SK-N-SH treated with all-trans-retinoic acid at 6 μM for 48 hours (cell line): ENCODE measurements at regions not wholly inside any gene's neighbourhood (a gene's known extent, or its start where the extent isn't known, plus 50 kb on each side); places are given as distances from the start of the nearest gene placed in this dataset.

Source experiments
- ATAC-seq: fragments of 200-7000 bp; cut with Tn5 transposase; 3 replicates; pipeline ENCODE4 v1.9.1; 2020; ENCODE audit warnings: mild to moderate bottlenecking, moderate library complexity
- ARNTL ChIP-seq: fragments of 450-650 bp; formaldehyde crosslinking; IDR thresholded peaks from 2 replicates; pipeline ENCODE4 v1.5.0; 2020; ENCODE audit warnings: low read depth, mild to moderate bottlenecking, moderate library complexity, borderline replicate concordance
- CREB5 ChIP-seq: fragments of 250-450 bp; sonication (Bioruptor Pico); IDR thresholded peaks from 2 replicates; pipeline ENCODE4 v1.5.1; 2020; ENCODE audit warnings: low read depth, mild to moderate bottlenecking, moderate library complexity
- CSDC2 ChIP-seq: fragments of 250-450 bp; sonication (Bioruptor Pico); IDR thresholded peaks from 2 replicates; pipeline ENCODE4 v1.5.0; 2020; ENCODE audit warnings: mild to moderate bottlenecking, moderate library complexity
- CSRNP3 ChIP-seq: fragments of 250-450 bp; sonication (Bioruptor Pico); IDR thresholded peaks from 2 replicates; pipeline ENCODE4 v1.5.1; 2021; ENCODE audit warnings: mild to moderate bottlenecking, moderate library complexity
- ESRRG ChIP-seq: fragments of 250-450 bp; sonication (Bioruptor Pico); IDR thresholded peaks from 2 replicates; pipeline ENCODE4 v1.6.1; 2021; ENCODE audit warnings: mild to moderate bottlenecking
- GLIS3 ChIP-seq: fragments of 250-450 bp; sonication (Bioruptor Pico); IDR thresholded peaks from 2 replicates; pipeline ENCODE4 v1.5.0; 2020; ENCODE audit warnings: mild to moderate bottlenecking, moderate library complexity
- ISL1 ChIP-seq: fragments of 250-450 bp; sonication (Bioruptor Pico); IDR thresholded peaks from 2 replicates; pipeline ENCODE4 v2.1.2; 2022; ENCODE audit warnings: mild to moderate bottlenecking, moderate library complexity
- OSR1 ChIP-seq: fragments of 250-450 bp; sonication (Bioruptor Pico); IDR thresholded peaks from 2 replicates; pipeline ENCODE4 v1.8.0; 2022; ENCODE audit warnings: moderate library complexity, mild to moderate bottlenecking, inconsistent platforms
- PATZ1 ChIP-seq: fragments of 250-450 bp; sonication (Bioruptor Pico); IDR thresholded peaks from 2 replicates; pipeline ENCODE4 v1.8.0; 2020; ENCODE audit warnings: mild to moderate bottlenecking, moderate library complexity, borderline replicate concordance
- POU6F1 ChIP-seq: fragments of 250-450 bp; sonication (Bioruptor Pico); IDR thresholded peaks from 2 replicates; pipeline ENCODE4 v1.8.0; 2021; ENCODE audit warnings: low read depth, mild to moderate bottlenecking, moderate library complexity, borderline replicate concordance
- PPARA ChIP-seq: fragments of 250-450 bp; sonication (Bioruptor Pico); IDR thresholded peaks from 2 replicates; pipeline ENCODE4 v1.5.0; 2020; ENCODE audit warnings: mild to moderate bottlenecking, borderline replicate concordance
- RARB ChIP-seq: fragments of 250-450 bp; sonication (Bioruptor Pico); IDR thresholded peaks from 2 replicates; pipeline ENCODE4 v1.8.0; 2021; ENCODE audit warnings: mild to moderate bottlenecking, moderate library complexity
- SNAI2 ChIP-seq: fragments of 250-450 bp; sonication (Bioruptor Pico); IDR thresholded peaks from 2 replicates; pipeline ENCODE4 v1.5.0; 2020; ENCODE audit warnings: mild to moderate bottlenecking, moderate library complexity
- TCF4 ChIP-seq: fragments of 250-450 bp; sonication (Bioruptor Pico); IDR thresholded peaks from 2 replicates; pipeline ENCODE4 v1.8.0; 2021; ENCODE audit warnings: mild to moderate bottlenecking, moderate library complexity, borderline replicate concordance
- ZFP3 ChIP-seq: fragments of 250-450 bp; sonication (Bioruptor Pico); IDR thresholded peaks from 2 replicates; pipeline ENCODE4 v1.5.0; 2020; ENCODE audit warnings: mild to moderate bottlenecking, moderate library complexity
- ZNF565 ChIP-seq: fragments of 450-650 bp; formaldehyde crosslinking; conservative IDR thresholded peaks from 2 replicates; pipeline ENCODE4 v1.5.0; 2020; ENCODE audit warnings: low read depth, mild to moderate bottlenecking, moderate library complexity
- ZNF70 ChIP-seq: fragments of 450-650 bp; formaldehyde crosslinking; IDR thresholded peaks from 2 replicates; pipeline ENCODE4 v1.5.0; 2020; ENCODE audit warnings: mild to moderate bottlenecking, moderate library complexity
- ZNF8 ChIP-seq: fragments of 450-650 bp; formaldehyde crosslinking; IDR thresholded peaks from 2 replicates; pipeline ENCODE4 v1.5.0; 2020; ENCODE audit warnings: mild to moderate bottlenecking, moderate library complexity
- TF ChIP-seq, protein P1 (sequence below): fragments of 250-450 bp; sonication (Bioruptor Pico); IDR thresholded peaks from 2 replicates; pipeline ENCODE4 v1.5.0; 2020; ENCODE audit warnings: mild to moderate bottlenecking, moderate library complexity

- TF ChIP-seq ZNF70 (no peak), ZNF565 (CRISPR knock-in tag) (no peak), CSDC2 (CRISPR knock-in tag) (no peak), PPARA (CRISPR knock-in tag) (no peak), OSR1 (CRISPR knock-in tag) (no peak), RARB (no peak), ISL1 (CRISPR knock-in tag) (no peak), ZFP3 (no peak), POU6F1 (CRISPR knock-in tag) (no peak), GLIS3 (no peak), CSRNP3 (CRISPR knock-in tag) (no peak)
- TF ChIP-seq, protein P1, sequence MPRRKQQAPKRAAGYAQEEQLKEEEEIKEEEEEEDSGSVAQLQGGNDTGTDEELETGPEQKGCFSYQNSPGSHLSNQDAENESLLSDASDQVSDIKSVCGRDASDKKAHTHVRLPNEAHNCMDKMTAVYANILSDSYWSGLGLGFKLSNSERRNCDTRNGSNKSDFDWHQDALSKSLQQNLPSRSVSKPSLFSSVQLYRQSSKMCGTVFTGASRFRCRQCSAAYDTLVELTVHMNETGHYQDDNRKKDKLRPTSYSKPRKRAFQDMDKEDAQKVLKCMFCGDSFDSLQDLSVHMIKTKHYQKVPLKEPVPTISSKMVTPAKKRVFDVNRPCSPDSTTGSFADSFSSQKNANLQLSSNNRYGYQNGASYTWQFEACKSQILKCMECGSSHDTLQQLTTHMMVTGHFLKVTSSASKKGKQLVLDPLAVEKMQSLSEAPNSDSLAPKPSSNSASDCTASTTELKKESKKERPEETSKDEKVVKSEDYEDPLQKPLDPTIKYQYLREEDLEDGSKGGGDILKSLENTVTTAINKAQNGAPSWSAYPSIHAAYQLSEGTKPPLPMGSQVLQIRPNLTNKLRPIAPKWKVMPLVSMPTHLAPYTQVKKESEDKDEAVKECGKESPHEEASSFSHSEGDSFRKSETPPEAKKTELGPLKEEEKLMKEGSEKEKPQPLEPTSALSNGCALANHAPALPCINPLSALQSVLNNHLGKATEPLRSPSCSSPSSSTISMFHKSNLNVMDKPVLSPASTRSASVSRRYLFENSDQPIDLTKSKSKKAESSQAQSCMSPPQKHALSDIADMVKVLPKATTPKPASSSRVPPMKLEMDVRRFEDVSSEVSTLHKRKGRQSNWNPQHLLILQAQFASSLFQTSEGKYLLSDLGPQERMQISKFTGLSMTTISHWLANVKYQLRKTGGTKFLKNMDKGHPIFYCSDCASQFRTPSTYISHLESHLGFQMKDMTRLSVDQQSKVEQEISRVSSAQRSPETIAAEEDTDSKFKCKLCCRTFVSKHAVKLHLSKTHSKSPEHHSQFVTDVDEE (CRISPR knock-in tag): no peak
- ATAC-seq: no peak
These were observed 201.5 kb downstream of the KCNJ2 start for GRCh38 chr17:70370816-70371215.

DNA sequence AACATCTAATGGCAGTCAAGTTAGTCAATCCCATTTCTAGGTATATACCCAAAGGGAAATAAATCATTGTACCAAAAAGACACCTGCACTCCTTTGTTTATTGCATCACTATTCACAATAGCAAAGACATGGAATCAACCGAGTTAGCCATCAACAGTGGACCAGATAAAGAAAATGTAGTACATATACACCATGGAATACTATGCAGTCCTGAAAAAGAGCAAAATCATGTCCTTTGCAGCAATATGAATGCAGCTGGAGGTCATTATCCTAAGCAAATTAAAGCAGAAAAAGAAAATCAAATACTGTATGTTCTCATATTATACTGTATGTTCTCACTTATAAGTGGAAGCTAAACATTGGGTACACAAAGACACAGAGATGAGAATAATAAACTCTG, 204.0 kb downstream of the KCNJ2 start:
- TF ChIP-seq ESRRG (CRISPR knock-in tag): no peak
- TF ChIP-seq PATZ1 (CRISPR knock-in tag): no peak
- no peak for TF ChIP-seq CSDC2 (CRISPR knock-in tag)
- TF ChIP-seq ZNF8 (CRISPR knock-in tag): no peak
- TF ChIP-seq ISL1 (CRISPR knock-in tag): no peak
- TF ChIP-seq POU6F1 (CRISPR knock-in tag): no peak
- no peak for TF ChIP-seq OSR1 (CRISPR knock-in tag)
- no peak for TF ChIP-seq CREB5
- TF ChIP-seq ZNF565 (CRISPR knock-in tag): no peak
- TF ChIP-seq SNAI2 (CRISPR knock-in tag): no peak
- no peak for TF ChIP-seq ARNTL
- no peak for ATAC-seq

DNA sequence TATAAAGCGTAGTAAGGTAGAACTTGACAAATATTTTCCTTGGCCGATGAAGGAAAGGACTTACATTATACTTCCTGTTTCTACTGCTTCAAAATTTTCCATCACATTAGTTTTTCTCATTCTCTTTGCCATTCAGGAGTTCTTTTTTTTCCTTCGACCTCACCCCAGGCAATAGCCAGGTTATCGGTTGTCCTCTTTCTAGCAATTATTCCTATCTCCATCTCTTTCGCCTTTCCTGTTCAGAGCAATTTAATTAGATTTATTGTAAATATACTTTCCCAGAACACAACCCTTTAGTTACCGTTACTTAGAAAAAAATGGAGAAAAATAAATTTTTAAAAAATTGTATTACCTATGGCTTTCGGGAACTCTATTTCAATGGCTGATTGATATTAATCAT, 205.2 kb downstream of the KCNJ2 start:
- TF ChIP-seq CSRNP3 (CRISPR knock-in tag) (no peak), TCF4 (CRISPR knock-in tag) (peak; percentile 49)
- ATAC-seq: no peak
